Activated CD4-positive, alpha-beta T cell treated with anti-CD3 and anti-CD28 coated beads, Interleukin-2, amount 50 U/mL, for 16 hours (primary cell): ENCODE measurements at regions not wholly inside any gene's neighbourhood (a gene's known extent, or its start where the extent isn't known, plus 50 kb on each side); places are given as distances from the start of the nearest gene placed in this dataset.

ENCODE experiments used
- DNase-seq: peaks from one replicate; pipeline ENCODE4 v3.0.0-alpha.2; 2020

DNA sequence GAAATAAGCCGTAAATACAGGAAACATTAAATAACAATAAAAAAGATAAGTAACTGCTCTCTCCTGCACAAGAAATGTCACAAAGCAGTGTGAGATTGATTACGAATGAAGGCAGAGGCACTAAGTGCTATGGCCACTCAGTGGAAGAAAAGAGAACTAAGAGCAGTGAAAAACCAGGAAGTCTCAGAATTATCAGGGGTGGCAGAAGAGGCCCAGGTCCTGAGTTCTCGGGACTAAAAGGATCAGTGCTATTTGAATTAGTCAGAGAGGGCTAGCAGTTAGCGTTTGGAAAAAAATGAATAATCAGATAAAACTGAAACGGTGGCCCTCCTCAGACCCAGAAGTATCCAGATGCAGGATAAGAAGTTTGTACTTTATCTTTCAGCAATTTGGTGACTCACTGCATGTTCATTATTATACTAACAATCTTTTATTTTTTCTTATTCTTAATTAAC is 367.1 kb downstream of the ZEB2 start:
- no peak for DNase-seq

- no peak for DNase-seq
These were observed 368.1 kb downstream of the ZEB2 start for GRCh38 chr2:144151851-144152250.

DNA sequence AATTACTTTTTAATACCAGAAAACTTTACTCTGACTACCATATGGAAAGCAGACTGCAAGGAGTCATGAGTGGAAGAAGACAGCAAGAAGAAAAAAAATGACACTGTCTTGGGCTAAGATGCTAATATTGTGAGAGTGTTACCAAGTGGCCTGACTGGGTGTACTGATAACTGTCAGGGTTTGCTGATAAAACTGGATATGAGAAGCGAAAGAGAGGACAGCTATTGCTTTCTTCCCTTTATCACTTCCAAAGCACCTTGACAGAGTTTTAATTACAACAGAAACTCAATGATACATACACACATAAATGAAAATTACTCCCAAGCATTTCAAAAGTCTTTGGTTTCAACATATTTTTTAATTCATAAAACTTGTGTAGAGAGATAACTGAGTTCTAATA is 368.5 kb downstream of the ZEB2 start:
- DNase-seq, result no peak

DNA sequence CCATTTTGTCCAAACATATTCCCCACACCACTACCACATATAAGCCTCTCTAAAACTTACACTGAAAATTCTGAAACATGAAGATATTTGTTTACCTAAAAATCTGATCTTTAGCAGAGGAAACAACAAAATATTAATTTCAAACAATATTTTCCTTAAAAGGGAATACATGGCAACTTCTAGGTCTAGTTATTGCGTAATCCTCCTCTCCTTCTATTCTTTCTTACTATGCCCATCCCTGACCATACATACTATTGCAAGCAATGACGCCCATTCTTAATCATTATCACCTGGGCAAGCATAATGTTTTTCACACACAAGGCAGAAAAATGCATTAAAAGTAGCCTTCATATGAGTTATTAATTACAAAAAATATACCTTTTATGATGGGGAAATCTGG is 372.6 kb downstream of the ZEB2 start:
- no peak for DNase-seq

DNA sequence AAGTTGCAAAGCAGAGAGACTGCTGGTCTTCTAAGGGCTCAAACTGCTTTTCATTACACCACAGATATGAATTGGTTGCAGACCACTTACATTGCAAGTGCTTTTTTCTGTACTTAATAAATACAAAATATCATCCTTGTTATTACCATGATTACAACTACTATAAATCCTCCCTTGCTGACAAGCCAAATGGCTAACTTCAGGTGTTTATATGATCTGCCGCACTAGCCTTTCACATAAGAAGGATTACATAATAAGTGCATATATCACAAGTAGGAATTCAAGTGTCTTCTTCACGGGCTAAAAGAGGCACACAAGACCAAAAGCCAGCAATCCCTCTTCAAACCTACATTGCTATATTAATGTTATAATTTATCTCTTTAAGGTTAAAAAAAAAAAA is 373.0 kb downstream of the ZEB2 start:
- no peak for DNase-seq

GRCh38 chr2:144146076-144146475 is 373.8 kb downstream of the ZEB2 start:
- no peak for DNase-seq

- no peak for DNase-seq
These were observed 376.4 kb downstream of the ZEB2 start for GRCh38 chr2:144143294-144144151.

GRCh38 chr2:144140891-144141290 is 379.0 kb downstream of the ZEB2 start:
- no peak for DNase-seq

- no peak for DNase-seq
These were observed 382.1 kb downstream of the ZEB2 start for GRCh38 chr2:144137705-144138428.

DNA sequence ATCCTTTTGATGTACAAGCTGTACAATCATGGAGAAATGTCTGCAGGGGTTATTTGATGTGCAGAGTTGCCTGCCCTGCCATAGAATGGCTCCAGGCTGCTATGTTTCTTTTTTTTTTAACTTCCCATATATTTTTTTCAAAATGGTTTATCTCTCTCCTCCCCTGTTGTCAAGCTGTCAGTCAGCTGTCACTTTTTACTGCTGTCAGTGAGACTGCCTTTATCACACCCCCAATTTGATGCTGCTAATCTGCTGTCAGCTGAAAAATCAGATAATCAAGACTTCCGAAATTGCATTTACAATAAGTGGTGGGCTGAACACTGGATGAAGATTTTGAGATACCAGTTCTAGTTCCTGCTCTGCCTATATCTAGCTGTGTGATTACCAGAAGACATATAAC is 382.6 kb downstream of the ZEB2 start:
- no peak for DNase-seq

DNA sequence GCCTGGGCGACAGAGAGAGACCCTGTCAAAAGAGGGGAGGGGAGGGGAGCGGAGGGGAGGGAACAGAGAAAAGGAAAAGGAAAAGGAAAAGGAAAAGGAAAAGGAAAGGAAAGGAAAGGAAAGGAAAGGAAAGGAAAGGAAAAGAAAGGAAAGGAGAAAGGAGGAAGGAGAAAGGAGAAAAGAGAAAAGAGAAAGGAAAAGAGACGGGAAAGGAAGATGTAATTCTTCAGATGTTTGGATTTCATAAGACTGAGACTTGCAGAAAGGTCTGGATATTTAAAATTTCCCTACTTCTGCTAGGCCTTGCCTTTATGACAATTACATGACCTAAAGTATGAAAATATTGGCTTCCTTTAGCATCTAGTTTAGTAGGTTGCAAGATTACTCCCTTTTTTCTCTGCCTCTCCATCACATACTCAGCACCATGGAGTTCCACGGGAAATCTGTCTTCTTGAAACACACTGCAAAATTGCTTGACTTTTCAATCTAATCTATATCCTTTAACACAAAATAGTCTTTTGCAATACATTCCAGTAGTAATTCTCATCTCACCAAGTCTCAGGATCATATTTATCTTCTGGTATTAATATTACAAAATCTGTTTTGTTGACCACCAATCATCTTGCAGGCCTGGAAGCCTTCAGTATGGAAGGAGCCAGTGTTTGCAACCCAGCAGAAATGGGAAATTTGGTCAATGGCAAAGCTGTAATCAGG is 383.5 kb downstream of the ZEB2 start:
- DNase-seq, result no peak

GRCh38 chr2:144133936-144134665 is 385.8 kb downstream of the ZEB2 start:
- no peak for DNase-seq

GRCh38 chr2:144132357-144132756 is 387.6 kb downstream of the ZEB2 start:
- no peak for DNase-seq

DNA sequence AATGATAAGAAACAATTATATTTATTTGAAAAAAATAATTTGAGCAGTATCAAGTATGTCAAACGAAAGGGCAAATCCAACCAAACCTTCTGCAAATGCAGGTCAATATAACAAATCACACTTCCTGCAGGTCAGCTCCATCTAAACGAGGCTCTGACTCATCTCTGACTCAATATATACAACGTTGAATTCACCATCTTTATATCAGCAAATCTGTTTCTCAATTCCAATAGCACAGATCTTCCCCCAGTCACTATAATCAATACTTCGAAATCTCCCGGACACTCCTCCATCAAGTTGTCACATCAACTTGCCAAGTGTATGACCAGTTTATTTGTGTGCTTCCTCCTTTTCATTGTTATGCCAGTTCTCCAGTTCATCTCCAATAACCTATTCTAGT is 388.9 kb downstream of the ZEB2 start:
- peak; percentile 36 for DNase-seq

- DNase-seq, result no peak
These were observed 389.4 kb downstream of the ZEB2 start for GRCh38 chr2:144130551-144130950.

DNA sequence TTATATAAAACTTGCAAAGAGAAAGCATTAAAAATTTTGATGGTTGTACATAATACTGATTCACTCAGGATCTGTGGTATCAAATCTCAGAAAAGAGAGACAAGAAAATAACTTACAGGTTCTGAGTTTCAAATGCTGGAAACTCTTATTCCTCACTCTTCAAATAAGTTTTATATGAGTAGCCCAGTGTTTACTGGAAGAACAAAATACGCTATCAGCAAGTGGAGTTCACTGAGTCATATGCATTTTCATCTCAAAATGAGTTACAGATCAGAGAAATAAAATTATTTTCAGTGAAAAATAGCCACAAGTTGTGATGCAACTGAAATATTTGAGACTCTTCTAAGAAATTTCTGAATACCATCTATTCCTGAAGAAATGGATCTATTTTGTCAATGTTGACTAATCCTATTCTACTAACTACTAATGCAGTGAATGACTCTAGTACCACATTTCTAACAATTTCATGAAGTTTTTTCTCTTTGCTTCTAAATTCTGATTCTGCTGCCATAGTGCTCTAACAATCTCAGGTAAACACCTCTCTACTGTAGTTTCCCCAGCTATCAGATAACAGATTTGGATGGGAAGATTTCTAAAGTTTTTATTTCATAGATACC is 391.7 kb downstream of the ZEB2 start:
- peak; percentile 53 for DNase-seq

DNA sequence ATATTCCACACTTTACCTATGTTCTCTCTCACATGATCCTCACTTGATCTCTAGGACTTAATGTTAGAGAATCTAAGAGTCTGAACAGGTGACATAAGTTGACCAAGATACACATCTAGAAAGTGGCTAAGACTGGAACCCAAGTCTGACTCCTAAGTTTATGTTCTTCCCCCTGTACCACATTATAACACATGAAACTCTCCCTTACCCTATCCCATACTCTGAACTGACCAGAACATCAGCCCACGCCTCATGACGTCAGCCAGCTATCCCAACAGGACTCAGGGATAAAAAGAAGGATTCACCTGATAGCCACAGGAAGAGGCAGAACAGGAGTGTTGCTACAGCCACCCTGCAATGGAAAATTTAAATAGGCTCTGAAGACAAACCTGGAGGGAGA is 392.2 kb downstream of the ZEB2 start:
- no peak for DNase-seq

DNA sequence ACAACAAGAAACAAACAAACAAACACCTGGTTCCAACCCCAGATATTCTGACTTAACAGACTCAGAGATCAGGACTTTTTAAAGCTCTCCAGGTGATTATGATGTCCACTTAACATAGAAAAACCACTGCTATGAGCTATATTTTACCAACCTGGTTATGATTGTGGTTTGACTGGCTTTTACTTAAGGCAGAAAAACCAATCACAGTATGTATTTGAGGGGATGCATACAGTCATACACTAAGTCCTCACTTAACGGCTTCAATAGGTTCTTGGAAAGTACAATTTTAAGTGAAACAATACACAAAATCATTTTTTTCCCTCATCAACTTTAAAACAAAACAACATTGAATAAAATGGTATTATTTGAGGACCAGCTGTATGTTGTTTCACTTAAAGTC is 393.6 kb downstream of the ZEB2 start:
- no peak for DNase-seq

- DNase-seq, result no peak
These were observed 394.2 kb downstream of the ZEB2 start for GRCh38 chr2:144125751-144126150.

- no peak for DNase-seq
These were observed 395.0 kb downstream of the ZEB2 start for GRCh38 chr2:144124882-144125281.

DNA sequence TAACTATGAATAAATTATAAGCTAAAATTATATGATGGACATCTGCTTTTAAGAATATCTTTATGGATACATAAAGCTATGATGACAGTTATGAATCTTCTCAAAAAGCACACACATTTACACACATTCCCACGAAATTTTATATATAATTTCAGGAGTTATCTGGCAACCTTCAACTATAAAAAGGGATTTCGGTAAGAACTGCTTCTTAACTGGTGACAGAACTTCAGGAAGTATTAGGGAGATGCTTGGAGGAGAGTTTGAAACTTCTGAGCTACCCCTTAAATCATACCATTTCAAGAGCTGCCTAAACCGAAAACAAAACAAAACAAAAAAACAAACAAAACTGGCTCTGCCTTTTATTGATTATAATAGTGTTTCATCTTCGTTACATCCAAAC is 399.4 kb downstream of the ZEB2 start:
- DNase-seq, result no peak

- peak; percentile 38 for DNase-seq
These were observed 402.8 kb downstream of the ZEB2 start for GRCh38 chr2:144117086-144117485.
